NCI-H748 (cell line): ENCODE measurements at regions not wholly inside any gene's neighbourhood (a gene's known extent, or its start where the extent isn't known, plus 50 kb on each side); places are given as distances from the start of the nearest gene placed in this dataset.
"Not testable (repeated sequence)": the region's sequence is repeated elsewhere in the genome, so short reads cannot be mapped to it uniquely, and the experiment has no call there.

Experiments
- DNase-seq: peaks from one replicate; lab custom pipeline; 2025; ENCODE audit not compliant: unreplicated experiment; lab: John Stamatoyannopoulos, UW

DNA sequence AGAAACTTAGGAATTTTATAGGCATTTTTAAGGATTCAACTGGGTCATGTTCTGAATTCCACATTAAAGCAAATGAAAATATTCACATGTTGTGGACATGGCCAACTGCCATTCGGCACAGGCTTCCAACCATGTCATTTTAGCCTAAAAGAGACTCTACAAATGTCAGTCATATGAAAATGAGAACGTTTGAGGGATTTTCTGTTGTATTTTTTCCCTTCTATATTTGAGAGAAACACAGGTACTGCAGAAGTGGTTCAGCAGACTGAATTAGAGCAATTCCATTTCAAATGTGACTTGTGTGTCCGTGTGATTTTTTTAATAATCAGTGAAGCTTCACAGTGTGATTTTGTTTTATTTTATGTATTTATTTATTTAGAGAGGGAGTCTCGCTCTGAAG lies 124.3 kb downstream of the TP53TG3F start:
- not testable (repeated sequence) for DNase-seq

DNA sequence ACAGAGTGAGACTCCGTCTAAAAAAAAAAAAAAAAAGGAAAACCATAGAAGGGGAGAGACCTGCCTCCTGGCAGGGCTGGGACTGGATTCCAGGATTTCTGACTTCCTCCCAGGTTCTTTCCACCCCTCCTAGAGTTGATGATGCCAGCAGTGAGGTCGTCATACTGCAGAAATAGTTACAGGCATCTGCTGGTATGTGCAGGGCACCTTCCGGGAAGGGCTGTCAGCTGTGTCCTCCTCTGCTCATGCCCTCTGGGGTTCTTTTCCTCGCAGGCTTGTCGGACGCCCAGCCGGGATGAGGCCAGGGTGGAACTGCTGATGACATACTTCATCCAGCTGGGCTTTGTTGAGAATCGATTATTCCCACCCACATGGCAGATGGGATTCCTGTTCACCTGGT lies 129.2 kb downstream of the TP53TG3F start:
- DNase-seq = not testable (repeated sequence)

- DNase-seq = not testable (repeated sequence)
Observed at GRCh38 chr16:33593344-33593743, 133.9 kb downstream of the TP53TG3F start.

DNA sequence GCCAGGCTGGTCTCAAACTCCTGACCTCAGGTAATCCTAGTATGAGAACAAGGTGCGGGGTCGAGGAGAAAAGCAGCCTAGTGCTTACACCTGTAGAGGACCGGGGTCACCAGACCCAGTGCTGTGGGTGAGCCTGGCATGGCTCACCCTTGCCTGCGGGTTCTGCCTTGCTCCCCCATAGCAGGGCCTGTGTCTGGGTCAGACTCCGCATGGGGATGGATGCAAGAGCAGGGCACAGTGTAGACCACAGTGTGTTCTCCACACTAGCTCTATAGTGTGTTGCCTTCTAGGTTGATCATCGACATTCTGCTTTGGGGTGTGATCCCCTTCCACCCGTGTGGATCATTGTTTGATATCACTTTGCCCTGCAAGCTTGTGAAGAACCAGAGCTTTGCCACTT lies 135.7 kb downstream of the TP53TG3F start:
- not testable (repeated sequence) for DNase-seq

DNA sequence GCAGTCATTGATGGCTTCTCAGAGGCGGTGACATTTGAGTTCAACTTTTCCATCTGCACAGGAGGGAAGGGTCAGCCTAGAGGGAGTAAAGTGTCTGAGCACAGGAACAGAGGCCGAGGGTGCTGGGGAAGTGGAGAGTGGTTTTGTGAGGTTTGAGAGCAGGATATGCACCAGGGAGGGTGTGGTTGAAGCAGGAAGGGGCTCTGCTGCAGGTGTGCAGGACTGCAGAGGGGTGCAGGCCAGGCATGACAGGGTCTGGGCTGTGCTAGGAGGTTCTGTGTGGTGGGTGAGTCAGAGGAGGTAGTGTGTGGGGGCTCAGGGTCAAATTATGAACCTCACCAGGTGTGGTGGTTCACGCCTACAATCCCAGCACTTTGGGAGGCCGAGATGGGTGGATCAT lies 141.6 kb downstream of the TP53TG3F start:
- not testable (repeated sequence) for DNase-seq

- not testable (repeated sequence) for DNase-seq
Observed at GRCh38 chr16:33623535-33624077, 164.2 kb downstream of the TP53TG3F start.

DNA sequence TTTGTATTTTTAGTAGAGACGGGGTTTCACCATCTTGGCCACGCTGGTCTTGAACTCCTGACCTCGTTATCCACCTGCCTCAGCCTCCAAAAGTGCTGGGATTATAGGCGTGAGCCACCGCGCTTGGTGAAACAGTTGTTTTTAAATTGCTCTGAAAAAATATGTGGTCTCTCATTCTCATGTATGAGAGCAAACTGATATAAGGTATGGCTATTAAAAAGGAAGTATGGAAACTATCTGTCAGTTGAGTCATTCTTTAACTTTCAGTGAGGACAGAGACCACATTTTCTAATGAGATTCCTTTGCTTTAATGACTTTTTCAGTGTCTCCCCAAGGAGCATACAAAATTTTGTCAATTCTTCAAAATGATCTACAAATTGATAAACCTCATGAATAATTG lies 169.5 kb downstream of the TP53TG3F start:
- DNase-seq = not testable (repeated sequence)

GRCh38 chr16:33631713-33632112 lies 172.3 kb downstream of the TP53TG3F start:
- DNase-seq = not testable (repeated sequence)

DNA sequence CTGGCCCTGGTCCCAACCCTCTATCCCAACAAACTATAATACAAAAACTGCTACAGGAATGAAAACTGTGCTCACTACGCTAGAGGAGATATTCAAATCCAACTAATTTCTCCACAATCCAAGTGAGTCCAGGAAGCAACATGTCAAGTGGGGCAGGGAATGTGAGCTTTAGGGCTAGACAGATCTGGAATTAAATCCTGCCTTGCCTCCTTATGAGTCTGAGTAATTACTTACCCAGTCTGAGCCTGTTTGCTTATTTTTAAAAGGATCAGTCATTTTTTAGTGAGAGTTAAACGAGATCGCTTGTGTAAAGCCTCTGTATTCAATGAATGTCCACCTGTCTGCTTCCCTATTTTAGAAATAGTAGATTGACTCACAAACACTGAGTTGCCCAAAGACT lies 174.6 kb downstream of the TP53TG3F start:
- not testable (repeated sequence) for DNase-seq

DNA sequence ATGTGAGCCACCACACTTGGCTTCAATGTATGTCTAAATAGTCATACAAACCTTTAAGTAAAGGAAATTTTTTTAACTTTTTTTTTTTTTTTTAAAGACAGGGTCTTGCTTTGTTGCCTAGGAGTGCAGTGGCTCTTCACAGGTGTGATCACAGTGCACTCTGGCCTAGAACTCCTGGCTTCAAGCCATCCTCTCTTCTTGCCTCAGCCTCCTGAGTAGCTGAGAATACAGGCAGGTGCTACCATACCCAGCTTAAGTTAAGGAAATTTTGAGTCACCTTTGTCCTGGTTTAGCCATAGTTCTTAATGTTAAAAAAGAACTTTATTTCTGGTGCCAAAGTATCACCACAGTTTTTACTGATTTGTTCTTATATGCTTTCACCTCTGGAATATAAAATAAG lies 177.3 kb downstream of the TP53TG3F start:
- not testable (repeated sequence) for DNase-seq

GRCh38 chr16:33643270-33643669 lies 183.9 kb downstream of the TP53TG3F start:
- DNase-seq = not testable (repeated sequence)

- DNase-seq = not testable (repeated sequence)
Observed at GRCh38 chr16:33643698-33644381, 184.4 kb downstream of the TP53TG3F start.

GRCh38 chr16:33646386-33646785 lies 187.0 kb downstream of the TP53TG3F start:
- DNase-seq = not testable (repeated sequence)

- not testable (repeated sequence) for DNase-seq
Observed at GRCh38 chr16:33655756-33656155, 196.3 kb downstream of the TP53TG3F start.

DNA sequence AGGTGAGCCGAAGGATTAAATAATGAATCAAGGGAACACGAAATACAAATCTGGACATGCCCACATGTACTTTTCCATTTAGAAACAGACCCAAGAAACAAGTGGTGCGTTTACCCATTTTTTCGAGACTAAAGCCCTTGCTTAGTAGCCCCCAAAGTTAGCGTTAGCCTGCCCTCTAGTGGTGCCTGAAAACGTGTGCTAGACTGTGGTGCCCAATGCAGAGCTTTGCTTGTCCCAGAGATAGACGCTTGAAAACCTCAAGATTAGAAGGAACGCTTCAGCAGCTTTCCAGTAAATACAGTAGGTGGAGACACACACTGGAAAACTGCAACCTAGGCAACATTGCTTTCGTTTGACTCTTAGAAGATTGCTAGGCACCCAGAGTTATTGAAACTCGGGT lies 197.0 kb downstream of the TP53TG3F start:
- DNase-seq = not testable (repeated sequence)

DNA sequence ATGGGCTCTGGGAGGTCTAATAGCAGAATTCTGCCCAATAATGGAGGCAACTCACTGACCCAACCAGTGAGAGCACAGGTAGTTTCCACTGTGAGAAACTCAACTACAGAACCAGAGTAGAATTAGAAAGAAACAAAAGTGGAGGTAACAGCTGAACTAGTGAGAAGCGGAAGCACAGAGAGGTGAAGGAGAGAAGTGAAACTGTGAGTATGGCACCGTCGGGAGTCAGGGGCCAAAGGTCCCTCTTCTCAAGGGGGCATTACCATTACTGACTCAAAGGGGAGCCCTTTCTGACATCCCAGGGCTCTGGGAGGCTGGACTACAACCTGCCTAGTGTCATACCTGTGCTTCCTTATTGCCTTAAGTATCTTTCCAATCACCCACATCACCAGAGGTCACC lies 198.3 kb downstream of the TP53TG3F start:
- DNase-seq = not testable (repeated sequence)

GRCh38 chr16:33680791-33681190 lies 221.4 kb downstream of the TP53TG3F start:
- DNase-seq = not testable (repeated sequence)

- not testable (repeated sequence) for DNase-seq
Observed at GRCh38 chr16:33700320-33700719, 240.9 kb downstream of the TP53TG3F start.

- not testable (repeated sequence) for DNase-seq
Observed at GRCh38 chr16:33706845-33707590, 247.6 kb downstream of the TP53TG3F start.

GRCh38 chr16:33707591-33707934 lies 248.2 kb downstream of the TP53TG3F start:
- DNase-seq = not testable (repeated sequence)

GRCh38 chr16:33709856-33710695 lies 250.7 kb downstream of the TP53TG3F start:
- not testable (repeated sequence) for DNase-seq
